ENCODE measurements at regions not wholly inside any gene's neighbourhood (a gene's known extent, or its start where the extent isn't known, plus 50 kb on each side); places are given as distances from the start of the nearest gene placed in this dataset.

- H3K4me1 ChIP-seq (ENCODE audit: insufficient read depth, low read length) = no peaks in the 10 kb centered on the region
- no peak overlapping the region for H3K9ac ChIP-seq (ENCODE audit: low read depth, low read length)
- WGBS = 92% methylated on average over 8 of the region's 11 CpGs
- no peak overlapping the region for H3K4me3 ChIP-seq (ENCODE audit: low read length)
- H3K27me3 ChIP-seq (ENCODE audit: insufficient read depth, low read length) = no peaks in the 10 kb centered on the region
- H3K9me3 ChIP-seq (ENCODE audit: insufficient read depth, low read depth, low read length) = no peaks in the 10 kb centered on the region
- no peak overlapping the region for H3K27ac ChIP-seq (ENCODE audit: low read depth, low read length)
- no peaks in the 10 kb centered on the region for H3K36me3 ChIP-seq (ENCODE audit: insufficient read depth, low read length)
Measured at GRCh38 chr1:192011525-192011924, 146.7 kb upstream of the RGS18 start.

GRCh38 chr1:192022827-192023226 is 135.4 kb upstream of the RGS18 start:
- Histone ChIP-seq H3K9ac (ENCODE audit: low read depth, low read length) (no peak overlapping the region), H3K36me3 (ENCODE audit: insufficient read depth, low read length) (no peaks in the 10 kb centered on the region), H3K9me3 (ENCODE audit: insufficient read depth, low read depth, low read length) (no peaks in the 10 kb centered on the region), H3K27me3 (ENCODE audit: insufficient read depth, low read length) (no peaks in the 10 kb centered on the region), H3K4me3 (ENCODE audit: low read length) (no peak overlapping the region), H3K27ac (ENCODE audit: low read depth, low read length) (no peak overlapping the region), H3K4me1 (ENCODE audit: insufficient read depth, low read length) (no peaks in the 10 kb centered on the region)
- over 99% methylated on average over 3 of the region's 3 CpGs for WGBS

- H3K27ac ChIP-seq (ENCODE audit: low read depth, low read length) = no peak overlapping the region
- no peak overlapping the region for H3K4me3 ChIP-seq (ENCODE audit: low read length)
- H3K9me3 ChIP-seq (ENCODE audit: insufficient read depth, low read depth, low read length) = no peaks in the 10 kb centered on the region
- no peaks in the 10 kb centered on the region for H3K36me3 ChIP-seq (ENCODE audit: insufficient read depth, low read length)
- WGBS = 82% methylated on average over 1 of the region's 2 CpGs
- no peaks in the 10 kb centered on the region for H3K27me3 ChIP-seq (ENCODE audit: insufficient read depth, low read length)
- no peaks in the 10 kb centered on the region for H3K4me1 ChIP-seq (ENCODE audit: insufficient read depth, low read length)
- H3K9ac ChIP-seq (ENCODE audit: low read depth, low read length) = no peak overlapping the region
Measured at GRCh38 chr1:192024881-192025280, 133.4 kb upstream of the RGS18 start.

GRCh38 chr1:192038567-192038966 is 119.7 kb upstream of the RGS18 start:
- no peaks in the 10 kb centered on the region for H3K27me3 ChIP-seq (ENCODE audit: insufficient read depth, low read length)
- H3K4me1 ChIP-seq (ENCODE audit: insufficient read depth, low read length) = no peaks in the 10 kb centered on the region
- 90% methylated on average over 1 of the region's 1 CpG for WGBS
- H3K9me3 ChIP-seq (ENCODE audit: insufficient read depth, low read depth, low read length) = peaks cover 12% of the 10 kb centered on the region
- H3K4me3 ChIP-seq (ENCODE audit: low read length) = no peak overlapping the region
- H3K9ac ChIP-seq (ENCODE audit: low read depth, low read length) = no peak overlapping the region
- H3K27ac ChIP-seq (ENCODE audit: low read depth, low read length) = no peak overlapping the region
- no peaks in the 10 kb centered on the region for H3K36me3 ChIP-seq (ENCODE audit: insufficient read depth, low read length)

GRCh38 chr1:192045131-192045530 is 113.1 kb upstream of the RGS18 start:
- Histone ChIP-seq H3K4me3 (ENCODE audit: low read length) (no peak overlapping the region), H3K36me3 (ENCODE audit: insufficient read depth, low read length) (no peaks in the 10 kb centered on the region), H3K9me3 (ENCODE audit: insufficient read depth, low read depth, low read length) (no peaks in the 10 kb centered on the region), H3K4me1 (ENCODE audit: insufficient read depth, low read length) (no peaks in the 10 kb centered on the region), H3K9ac (ENCODE audit: low read depth, low read length) (no peak overlapping the region), H3K27ac (ENCODE audit: low read depth, low read length) (no peak overlapping the region), H3K27me3 (ENCODE audit: insufficient read depth, low read length) (no peaks in the 10 kb centered on the region)
- WGBS = 77% methylated on average over 2 of the region's 3 CpGs

- WGBS = 80% methylated on average over 1 of the region's 2 CpGs
- H3K27ac ChIP-seq (ENCODE audit: low read depth, low read length) = no peak overlapping the region
- no peaks in the 10 kb centered on the region for H3K4me1 ChIP-seq (ENCODE audit: insufficient read depth, low read length)
- no peaks in the 10 kb centered on the region for H3K27me3 ChIP-seq (ENCODE audit: insufficient read depth, low read length)
- no peaks in the 10 kb centered on the region for H3K9me3 ChIP-seq (ENCODE audit: insufficient read depth, low read depth, low read length)
- no peaks in the 10 kb centered on the region for H3K36me3 ChIP-seq (ENCODE audit: insufficient read depth, low read length)
- no peak overlapping the region for H3K4me3 ChIP-seq (ENCODE audit: low read length)
- no peak overlapping the region for H3K9ac ChIP-seq (ENCODE audit: low read depth, low read length)
Measured at GRCh38 chr1:192053531-192053971, 104.7 kb upstream of the RGS18 start.

GRCh38 chr1:192057766-192058165 is 100.5 kb upstream of the RGS18 start:
- H3K36me3 ChIP-seq (ENCODE audit: insufficient read depth, low read length) = no peaks in the 10 kb centered on the region
- no peaks in the 10 kb centered on the region for H3K9me3 ChIP-seq (ENCODE audit: insufficient read depth, low read depth, low read length)
- H3K27me3 ChIP-seq (ENCODE audit: insufficient read depth, low read length) = no peaks in the 10 kb centered on the region
- no peak overlapping the region for H3K4me3 ChIP-seq (ENCODE audit: low read length)
- no peaks in the 10 kb centered on the region for H3K4me1 ChIP-seq (ENCODE audit: insufficient read depth, low read length)
- no peak overlapping the region for H3K9ac ChIP-seq (ENCODE audit: low read depth, low read length)
- 100% methylated on average over 2 of the region's 2 CpGs for WGBS
- no peak overlapping the region for H3K27ac ChIP-seq (ENCODE audit: low read depth, low read length)

GRCh38 chr1:192059407-192059806 is 98.9 kb upstream of the RGS18 start:
- Histone ChIP-seq H3K4me1 (ENCODE audit: insufficient read depth, low read length) (no peaks in the 10 kb centered on the region), H3K9ac (ENCODE audit: low read depth, low read length) (no peak overlapping the region), H3K36me3 (ENCODE audit: insufficient read depth, low read length) (no peaks in the 10 kb centered on the region), H3K27ac (ENCODE audit: low read depth, low read length) (no peak overlapping the region), H3K9me3 (ENCODE audit: insufficient read depth, low read depth, low read length) (no peaks in the 10 kb centered on the region), H3K4me3 (ENCODE audit: low read length) (no peak overlapping the region), H3K27me3 (ENCODE audit: insufficient read depth, low read length) (no peaks in the 10 kb centered on the region)
- WGBS = 80% methylated on average over 1 of the region's 1 CpG

- Histone ChIP-seq H3K4me1 (ENCODE audit: insufficient read depth, low read length) (no peaks in the 10 kb centered on the region), H3K27ac (ENCODE audit: low read depth, low read length) (no peak overlapping the region), H3K9ac (ENCODE audit: low read depth, low read length) (no peak overlapping the region), H3K9me3 (ENCODE audit: insufficient read depth, low read depth, low read length) (no peaks in the 10 kb centered on the region), H3K27me3 (ENCODE audit: insufficient read depth, low read length) (no peaks in the 10 kb centered on the region), H3K4me3 (ENCODE audit: low read length) (no peak overlapping the region), H3K36me3 (ENCODE audit: insufficient read depth, low read length) (no peaks in the 10 kb centered on the region)
- WGBS = 79% methylated on average over 2 of the region's 2 CpGs
Measured at GRCh38 chr1:192061556-192061955, 96.7 kb upstream of the RGS18 start.

GRCh38 chr1:192065087-192065486 is 93.2 kb upstream of the RGS18 start:
- Histone ChIP-seq H3K4me1 (ENCODE audit: insufficient read depth, low read length) (no peaks in the 10 kb centered on the region), H3K4me3 (ENCODE audit: low read length) (no peak overlapping the region), H3K27ac (ENCODE audit: low read depth, low read length) (no peak overlapping the region), H3K36me3 (ENCODE audit: insufficient read depth, low read length) (no peaks in the 10 kb centered on the region), H3K9me3 (ENCODE audit: insufficient read depth, low read depth, low read length) (no peaks in the 10 kb centered on the region), H3K9ac (ENCODE audit: low read depth, low read length) (no peak overlapping the region), H3K27me3 (ENCODE audit: insufficient read depth, low read length) (no peaks in the 10 kb centered on the region)
- WGBS = 100% methylated on average over 1 of the region's 3 CpGs

GRCh38 chr1:192066202-192066601 is 92.1 kb upstream of the RGS18 start:
- 88% methylated on average over 2 of the region's 4 CpGs for WGBS
- Histone ChIP-seq H3K36me3 (ENCODE audit: insufficient read depth, low read length) (no peaks in the 10 kb centered on the region), H3K27ac (ENCODE audit: low read depth, low read length) (no peak overlapping the region), H3K27me3 (ENCODE audit: insufficient read depth, low read length) (no peaks in the 10 kb centered on the region), H3K9me3 (ENCODE audit: insufficient read depth, low read depth, low read length) (no peaks in the 10 kb centered on the region), H3K9ac (ENCODE audit: low read depth, low read length) (no peak overlapping the region), H3K4me3 (ENCODE audit: low read length) (no peak overlapping the region), H3K4me1 (ENCODE audit: insufficient read depth, low read length) (no peaks in the 10 kb centered on the region)

- Histone ChIP-seq H3K9me3 (ENCODE audit: insufficient read depth, low read depth, low read length) (no peaks in the 10 kb centered on the region), H3K4me3 (ENCODE audit: low read length) (no peak overlapping the region), H3K4me1 (ENCODE audit: insufficient read depth, low read length) (no peaks in the 10 kb centered on the region), H3K27me3 (ENCODE audit: insufficient read depth, low read length) (no peaks in the 10 kb centered on the region), H3K27ac (ENCODE audit: low read depth, low read length) (no peak overlapping the region), H3K36me3 (ENCODE audit: insufficient read depth, low read length) (no peaks in the 10 kb centered on the region), H3K9ac (ENCODE audit: low read depth, low read length) (no peak overlapping the region)
- WGBS = 64% methylated on average over 3 of the region's 3 CpGs
Measured at GRCh38 chr1:192067360-192067759, 90.9 kb upstream of the RGS18 start.

Measured in HUES64 (cell line).